ENCODE measurements at regions not wholly inside any gene's neighbourhood (a gene's known extent, or its start where the extent isn't known, plus 50 kb on each side); places are given as distances from the start of the nearest gene placed in this dataset.

GRCh38 chr5:25066239-25066638 lies 421.5 kb upstream of the CDH10 start:
- TF ChIP-seq, protein P1, sequence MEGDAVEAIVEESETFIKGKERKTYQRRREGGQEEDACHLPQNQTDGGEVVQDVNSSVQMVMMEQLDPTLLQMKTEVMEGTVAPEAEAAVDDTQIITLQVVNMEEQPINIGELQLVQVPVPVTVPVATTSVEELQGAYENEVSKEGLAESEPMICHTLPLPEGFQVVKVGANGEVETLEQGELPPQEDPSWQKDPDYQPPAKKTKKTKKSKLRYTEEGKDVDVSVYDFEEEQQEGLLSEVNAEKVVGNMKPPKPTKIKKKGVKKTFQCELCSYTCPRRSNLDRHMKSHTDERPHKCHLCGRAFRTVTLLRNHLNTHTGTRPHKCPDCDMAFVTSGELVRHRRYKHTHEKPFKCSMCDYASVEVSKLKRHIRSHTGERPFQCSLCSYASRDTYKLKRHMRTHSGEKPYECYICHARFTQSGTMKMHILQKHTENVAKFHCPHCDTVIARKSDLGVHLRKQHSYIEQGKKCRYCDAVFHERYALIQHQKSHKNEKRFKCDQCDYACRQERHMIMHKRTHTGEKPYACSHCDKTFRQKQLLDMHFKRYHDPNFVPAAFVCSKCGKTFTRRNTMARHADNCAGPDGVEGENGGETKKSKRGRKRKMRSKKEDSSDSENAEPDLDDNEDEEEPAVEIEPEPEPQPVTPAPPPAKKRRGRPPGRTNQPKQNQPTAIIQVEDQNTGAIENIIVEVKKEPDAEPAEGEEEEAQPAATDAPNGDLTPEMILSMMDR (IDR thresholded peaks at IDR 0.05 in 8 of 11, conservative IDR thresholded peaks at IDR 0.05 in 3 of 11) = no peak
- no peak for TF ChIP-seq POLR2A (IDR thresholded peaks at IDR 0.05)
